ENCODE measurements at regions not wholly inside any gene's neighbourhood (a gene's known extent, or its start where the extent isn't known, plus 50 kb on each side); places are given as distances from the start of the nearest gene placed in this dataset.
A peak's percentile ranks its signal among the peaks of the same experiment; 100 is the strongest.

DNA sequence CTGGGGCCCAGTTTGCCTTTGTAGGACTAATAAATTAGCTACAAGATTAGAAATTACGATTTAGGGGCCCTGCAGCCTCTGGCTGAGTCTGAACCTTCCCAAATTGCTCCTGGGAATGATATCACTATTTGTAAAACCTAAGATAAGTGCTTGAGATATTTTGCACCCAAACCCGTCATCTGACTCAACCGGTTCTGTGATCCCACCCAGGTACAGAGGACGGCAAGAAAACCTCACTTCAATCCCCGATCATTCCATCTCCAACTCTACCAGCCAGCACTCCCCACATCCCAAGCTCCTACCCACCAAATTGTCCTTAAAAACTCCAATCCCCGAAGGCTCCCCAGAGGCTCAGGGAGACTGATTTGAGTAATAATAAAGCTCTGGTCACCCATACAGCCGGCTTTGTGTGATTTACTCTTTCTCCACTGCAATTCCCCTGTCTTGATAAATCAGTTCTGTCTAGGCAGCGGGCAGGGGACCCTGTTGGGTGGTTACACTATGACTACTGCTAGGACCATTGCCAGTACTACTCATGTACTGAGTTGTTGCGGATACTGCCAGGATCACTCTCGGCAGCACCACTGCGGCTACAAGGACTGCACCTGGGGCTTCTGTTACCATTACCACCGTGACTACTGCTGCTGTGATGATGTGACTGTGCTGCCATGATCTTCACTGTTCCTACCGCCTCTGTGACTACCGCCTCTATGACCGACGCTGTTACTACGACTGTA, 73.1 kb downstream of the IRF8 start:
- intact Hi-C loops (cut with DNase I; ENCODE audit: low total_unique reads) = no loop called here

DNA sequence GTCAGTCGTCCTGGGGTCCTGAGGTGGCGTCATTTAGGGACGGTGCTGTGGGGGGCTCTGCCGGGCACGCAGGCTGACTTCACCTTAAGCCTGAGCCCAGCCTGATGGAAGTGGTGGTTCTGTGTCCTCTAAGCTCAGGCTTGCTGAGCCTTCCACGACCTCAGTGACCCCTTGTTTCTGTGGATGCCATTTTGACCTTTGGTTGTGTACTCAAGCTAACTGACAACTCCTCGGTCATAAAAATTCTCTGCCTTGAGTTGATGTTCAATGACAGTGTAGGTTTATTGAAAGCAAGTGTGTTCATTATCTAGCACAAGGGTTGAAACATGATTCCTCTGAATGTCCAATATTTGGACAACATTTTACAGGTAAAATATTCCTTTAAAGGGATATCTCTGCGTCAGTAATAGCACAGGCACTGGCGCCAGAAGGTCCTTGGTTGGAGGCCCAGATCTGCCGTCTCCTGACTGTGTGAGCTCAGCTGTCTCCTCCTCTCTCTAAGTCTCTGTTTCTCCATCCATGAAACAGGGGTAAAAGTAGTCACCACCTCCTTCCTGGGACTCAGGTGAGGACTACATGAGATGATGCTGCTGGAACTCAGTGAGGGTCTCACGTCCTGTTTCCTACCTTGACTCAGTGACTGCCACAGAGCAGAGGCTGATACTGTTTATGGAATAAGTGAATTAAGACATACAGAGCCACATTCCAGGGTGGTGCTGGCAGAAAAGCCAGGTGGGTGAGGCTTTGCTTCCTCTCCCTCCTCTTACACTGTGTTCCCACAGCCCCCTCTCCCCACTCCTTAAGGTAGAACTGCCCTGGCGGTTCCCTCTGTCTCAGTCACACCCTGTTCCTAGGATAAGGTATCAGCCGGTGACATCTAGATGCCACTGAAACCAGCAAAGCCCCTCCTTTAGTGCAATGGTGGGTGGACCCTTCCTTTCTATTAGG, 75.7 kb downstream of the IRF8 start:
- intact Hi-C loops (cut with DNase I; ENCODE audit: low total_unique reads) = no loop called here
- H3K9me3 ChIP-seq = no peaks in the 10 kb centered on the region
- TF ChIP-seq, protein P1, sequence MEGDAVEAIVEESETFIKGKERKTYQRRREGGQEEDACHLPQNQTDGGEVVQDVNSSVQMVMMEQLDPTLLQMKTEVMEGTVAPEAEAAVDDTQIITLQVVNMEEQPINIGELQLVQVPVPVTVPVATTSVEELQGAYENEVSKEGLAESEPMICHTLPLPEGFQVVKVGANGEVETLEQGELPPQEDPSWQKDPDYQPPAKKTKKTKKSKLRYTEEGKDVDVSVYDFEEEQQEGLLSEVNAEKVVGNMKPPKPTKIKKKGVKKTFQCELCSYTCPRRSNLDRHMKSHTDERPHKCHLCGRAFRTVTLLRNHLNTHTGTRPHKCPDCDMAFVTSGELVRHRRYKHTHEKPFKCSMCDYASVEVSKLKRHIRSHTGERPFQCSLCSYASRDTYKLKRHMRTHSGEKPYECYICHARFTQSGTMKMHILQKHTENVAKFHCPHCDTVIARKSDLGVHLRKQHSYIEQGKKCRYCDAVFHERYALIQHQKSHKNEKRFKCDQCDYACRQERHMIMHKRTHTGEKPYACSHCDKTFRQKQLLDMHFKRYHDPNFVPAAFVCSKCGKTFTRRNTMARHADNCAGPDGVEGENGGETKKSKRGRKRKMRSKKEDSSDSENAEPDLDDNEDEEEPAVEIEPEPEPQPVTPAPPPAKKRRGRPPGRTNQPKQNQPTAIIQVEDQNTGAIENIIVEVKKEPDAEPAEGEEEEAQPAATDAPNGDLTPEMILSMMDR (IDR thresholded peaks at IDR 0.05) = no peak
- H3K4me3 ChIP-seq = no peak overlapping the region
- H3K36me3 ChIP-seq = no peaks in the 10 kb centered on the region
- peaks cover 0 to 12% (median 3%) of the 10 kb centered on the region in 4 donors for H3K4me1 ChIP-seq
- no peak overlapping the region for H3K27ac ChIP-seq
- DNase-seq = no peak
- peaks cover 0 to 30% of the 10 kb centered on the region in 2 donors for H3K27me3 ChIP-seq

More for the DNA sequence above, 73.1 kb downstream of the IRF8 start:
- peaks cover 0 to 13% (median 4%) of the 10 kb centered on the region in 4 donors for H3K4me1 ChIP-seq
- H3K4me3 ChIP-seq = no peak overlapping the region
- no peaks in the 10 kb centered on the region for H3K36me3 ChIP-seq
- no peaks in the 10 kb centered on the region for H3K9me3 ChIP-seq
- no peak for DNase-seq
- TF ChIP-seq, protein P1 (IDR thresholded peaks at IDR 0.05) = no peak
- H3K27me3 ChIP-seq = peaks cover 0 to 17% of the 10 kb centered on the region in 2 donors
- no peak overlapping the region for H3K27ac ChIP-seq

DNA sequence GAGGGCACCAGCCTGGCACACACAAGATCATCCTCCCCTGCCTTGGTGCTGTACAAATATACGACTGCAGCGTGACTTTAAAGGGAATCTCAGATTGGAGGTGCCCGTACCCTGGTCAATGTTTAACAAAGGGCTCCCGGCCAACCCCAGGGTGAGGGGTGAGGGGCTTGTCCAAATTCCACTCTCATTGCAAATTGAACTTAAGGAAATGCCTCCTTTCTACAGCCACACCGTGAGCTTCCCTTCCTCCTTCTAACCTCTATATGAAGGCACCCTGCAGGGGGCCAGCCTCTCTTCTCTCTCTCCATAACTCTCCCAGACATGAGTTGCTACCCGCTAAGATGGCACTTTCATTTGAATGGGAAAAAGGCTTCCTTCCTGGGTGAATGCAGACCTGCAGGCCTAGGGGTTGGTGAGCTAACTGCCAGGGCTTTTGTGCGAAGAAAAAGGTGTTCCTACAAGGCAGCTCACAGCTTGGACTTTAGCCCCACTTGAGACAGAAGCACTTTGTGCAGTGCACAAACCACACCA, 76.6 kb downstream of the IRF8 start:
- H3K36me3 ChIP-seq = no peaks in the 10 kb centered on the region
- intact Hi-C loops (cut with DNase I; ENCODE audit: low total_unique reads) = no loop called here
- peaks cover 0 to 35% of the 10 kb centered on the region in 2 donors for H3K27me3 ChIP-seq
- no peak overlapping the region for H3K4me3 ChIP-seq
- TF ChIP-seq, protein P1 (IDR thresholded peaks at IDR 0.05) = no peak
- peaks cover 0 to 7% (median 3%) of the 10 kb centered on the region in 4 donors for H3K4me1 ChIP-seq
- H3K9me3 ChIP-seq = no peaks in the 10 kb centered on the region
- no peak for DNase-seq
- H3K27ac ChIP-seq = no peak overlapping the region

DNA sequence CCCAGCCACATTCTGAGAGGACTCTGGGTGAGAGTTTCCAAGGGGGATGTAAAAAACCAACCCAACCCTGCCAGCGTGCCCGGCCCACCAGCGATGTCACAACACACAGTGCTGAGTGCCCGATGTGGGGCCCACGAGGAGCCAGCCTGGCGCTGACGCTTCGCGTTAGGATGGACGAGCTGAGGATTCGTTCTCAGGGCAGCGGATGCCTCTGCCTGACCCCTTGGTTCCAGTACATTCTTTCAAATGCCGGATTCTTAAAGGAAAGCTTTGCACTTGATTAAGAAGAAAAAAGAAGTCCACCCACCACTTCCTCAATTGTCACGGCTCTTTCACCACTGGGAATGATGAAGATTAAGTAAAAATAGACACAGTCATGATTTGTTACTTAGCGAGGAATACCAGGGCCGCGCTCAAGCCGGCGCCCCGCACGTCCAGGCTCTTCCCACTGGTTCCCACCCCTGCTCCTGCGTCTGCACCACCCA, 79.4 kb downstream of the IRF8 start:
- H3K4me1 ChIP-seq = peaks cover 0 to 7% (median 3%) of the 10 kb centered on the region in 4 donors
- DNase-seq = no peak
- peaks cover 0 to 56% of the 10 kb centered on the region in 2 donors for H3K27me3 ChIP-seq
- no peaks in the 10 kb centered on the region for H3K9me3 ChIP-seq
- H3K36me3 ChIP-seq = no peaks in the 10 kb centered on the region
- TF ChIP-seq, protein P1 (IDR thresholded peaks at IDR 0.05) = no peak
- H3K4me3 ChIP-seq = peak overlapping the region in 1 of 2 donors; percentile 14
- intact Hi-C loops (cut with DNase I; ENCODE audit: low total_unique reads) = no loop called here
- no peak overlapping the region for H3K27ac ChIP-seq

DNA sequence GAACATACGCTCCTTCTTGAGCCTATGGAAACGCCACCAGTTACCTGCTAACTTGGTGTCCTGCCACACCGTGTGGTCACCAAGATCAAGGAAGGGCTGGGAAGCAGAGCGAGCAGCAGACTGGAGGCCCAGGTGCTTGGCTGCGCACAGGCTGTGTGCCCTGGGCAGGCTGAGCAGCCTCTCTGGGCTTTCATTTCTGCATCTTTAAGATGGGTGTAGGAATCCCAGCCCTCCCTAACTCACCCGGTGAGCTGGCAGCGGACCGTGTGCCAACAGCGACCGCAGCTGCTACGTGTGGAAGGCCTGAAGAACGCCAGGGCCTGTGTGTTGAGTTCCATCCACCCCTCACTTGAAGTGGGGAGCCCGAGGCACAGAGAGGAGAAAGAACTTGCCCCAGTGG, 80.0 kb downstream of the IRF8 start:
- peaks cover 0 to 7% (median 3%) of the 10 kb centered on the region in 4 donors for H3K4me1 ChIP-seq
- H3K4me3 ChIP-seq = no peak overlapping the region
- H3K27me3 ChIP-seq = peaks cover 0 to 62% of the 10 kb centered on the region in 2 donors
- TF ChIP-seq, protein P1 (IDR thresholded peaks at IDR 0.05) = no peak
- intact Hi-C loops (cut with DNase I; ENCODE audit: low total_unique reads) = no loop called here
- DNase-seq = no peak
- H3K36me3 ChIP-seq = no peaks in the 10 kb centered on the region
- H3K27ac ChIP-seq = no peak overlapping the region
- no peaks in the 10 kb centered on the region for H3K9me3 ChIP-seq
